Keratinocyte (primary cell): ENCODE measurements at regions not wholly inside any gene's neighbourhood (a gene's known extent, or its start where the extent isn't known, plus 50 kb on each side); places are given as distances from the start of the nearest gene placed in this dataset.

Source experiments
- DNase-seq: peaks from one replicate; pipeline ENCODE4 v3.0.0-alpha.2; 2011; ENCODE audit warnings: low read depth, missing footprints, low spot score
- FAIRE-seq: peaks from 2 replicates; lab custom pipeline; 2011; peaks lifted over from hg19 to GRCh38; lab: Jason Lieb, UNC
- H2AFZ ChIP-seq: 2 replicates; pipeline ENCODE4 v1.6.0; 2012; ENCODE audit warnings: low read length, control low read depth, inconsistent platforms; ENCODE audit not compliant: control insufficient read depth
- H3K27ac ChIP-seq: 2 replicates; pipeline ENCODE4 v1.5.1; 2011; ENCODE audit warnings: low read length; ENCODE audit not compliant: control insufficient read depth, insufficient read depth
- H3K27me3 ChIP-seq: 3 replicates; pipeline ENCODE4 v1.6.0; 2011; ENCODE audit warnings: low read length; ENCODE audit not compliant: control insufficient read depth, insufficient read depth; ENCODE audit errors: extremely low read depth
- H3K36me3 ChIP-seq, 2 experiments: 2 replicates in 1 of 2; 3 replicates in 1 of 2; pipeline ENCODE4 v1.5.1; 2011; ENCODE audit warnings: low read length in 2 of 2, mild to moderate bottlenecking in 1 of 2; ENCODE audit not compliant: control insufficient read depth in 2 of 2, insufficient read depth in 2 of 2; ENCODE audit errors: extremely low read depth in 1 of 2
- H3K4me1 ChIP-seq: 3 replicates; pipeline ENCODE4 v1.5.1; 2011; ENCODE audit warnings: low read length; ENCODE audit not compliant: control insufficient read depth, insufficient read depth; ENCODE audit errors: extremely low read depth
- H3K4me2 ChIP-seq: 3 replicates; pipeline ENCODE4 v1.6.0; 2011; ENCODE audit warnings: low read depth, low read length; ENCODE audit not compliant: control insufficient read depth, insufficient read depth; ENCODE audit errors: extremely low read depth
- H3K4me3 ChIP-seq, 3 experiments: fragments of 200-600 bp in 1 of 3; sonication (generic) in 1 of 3; 2 replicates in 2 of 3; 3 replicates in 1 of 3; pipeline ENCODE4 v1.5.1; 2011 to 2016; ENCODE audit warnings: low read length in 3 of 3, mild to moderate bottlenecking in 3 of 3, control low read depth in 2 of 3, inconsistent platforms in 1 of 3, low read depth in 1 of 3, mixed read lengths in 1 of 3, mixed run types in 1 of 3, moderate library complexity in 1 of 3; ENCODE audit not compliant: control insufficient read depth in 2 of 3, insufficient read depth in 2 of 3; ENCODE audit errors: extremely low read depth in 1 of 3
- H3K79me2 ChIP-seq: 2 replicates; pipeline ENCODE4 v1.6.0; 2012; ENCODE audit warnings: low read length; ENCODE audit not compliant: control insufficient read depth, insufficient read depth
- H3K9ac ChIP-seq: 3 replicates; pipeline ENCODE4 v1.6.0; 2011; ENCODE audit warnings: low read length; ENCODE audit not compliant: control insufficient read depth, insufficient read depth; ENCODE audit errors: extremely low read depth
- H3K9me1 ChIP-seq: 3 replicates; pipeline ENCODE4 v1.6.0; 2011; ENCODE audit warnings: low read length; ENCODE audit not compliant: control insufficient read depth, insufficient read depth; ENCODE audit errors: extremely low read depth
- H3K9me3 ChIP-seq: 2 replicates; pipeline ENCODE4 v1.5.1; 2012; ENCODE audit warnings: low read depth, low read length; ENCODE audit not compliant: control insufficient read depth
- H4K20me1 ChIP-seq: 3 replicates; pipeline ENCODE4 v1.6.0; 2011; ENCODE audit warnings: low read length; ENCODE audit not compliant: control insufficient read depth, insufficient read depth; ENCODE audit errors: extremely low read depth
- CTCF ChIP-seq, 3 experiments: IDR thresholded peaks in 1 of 3; conservative IDR thresholded peaks in 1 of 3; optimal IDR thresholded peaks in 1 of 3; 2 replicates in 2 of 3; 3 replicates in 1 of 3; pipeline versions ENCODE3 to v1.5.1; 2011; ENCODE audit warnings: low read length in 3 of 3, mild to moderate bottlenecking in 3 of 3, moderate library complexity in 2 of 3, control low read depth in 1 of 3, inconsistent platforms in 1 of 3; ENCODE audit not compliant: insufficient read depth in 2 of 3; ENCODE audit errors: extremely low read depth in 1 of 3
- EZH2 ChIP-seq: IDR thresholded peaks from one replicate; pipeline ENCODE4 v1.6.1; 2012; ENCODE audit warnings: inconsistent platforms, mild to moderate bottlenecking, low read length, moderate library complexity
- dilution Hi-C: fragments of 300-500 bp; cut with MboI; formaldehyde crosslinking; loops from one replicate; pipeline ENCODE4 v1.7.0; 2020; ENCODE audit warnings: low sequenced_read_pairs; ENCODE audit not compliant: extremely low pct_ligation_motif_present

GRCh38 chr1:209455145-209455544 is 128.4 kb upstream of the CAMK1G start:
- Histone ChIP-seq H3K79me2 (no peaks in the 10 kb centered on the region), H2AFZ (no peak overlapping the region), H3K9me3 (no peaks in the 10 kb centered on the region), H4K20me1 (no peaks in the 10 kb centered on the region), H3K36me3 (no peaks in the 10 kb centered on the region), H3K9ac (no peak overlapping the region), H3K27me3 (no peaks in the 10 kb centered on the region), H3K9me1 (no peaks in the 10 kb centered on the region), H3K4me2 (no peak overlapping the region), H3K4me1 (no peaks in the 10 kb centered on the region), H3K4me3 (no peak overlapping the region), H3K27ac (no peak overlapping the region)
- FAIRE-seq (peak; percentile 39), DNase-seq (no peak)
- no peak for TF ChIP-seq EZH2
- TF ChIP-seq CTCF (optimal IDR thresholded peaks at IDR 0.05 in 1 of 3, IDR thresholded peaks at IDR 0.05 in 1 of 3, conservative IDR thresholded peaks at IDR 0.05 in 1 of 3; ENCODE audit: extremely low read depth in 1 of 3, insufficient read depth in 2 of 3, low read length in 3 of 3): no peak
- dilution Hi-C loops: no loop called here

- dilution Hi-C loops: no loop called here
- no peak for TF ChIP-seq EZH2
- TF ChIP-seq CTCF (optimal IDR thresholded peaks at IDR 0.05 in 1 of 3, IDR thresholded peaks at IDR 0.05 in 1 of 3, conservative IDR thresholded peaks at IDR 0.05 in 1 of 3; ENCODE audit: extremely low read depth in 1 of 3, insufficient read depth in 2 of 3, low read length in 3 of 3): no peak
Measured at GRCh38 chr1:209455661-209456358, 127.7 kb upstream of the CAMK1G start.

More at GRCh38 chr1:209455661-209456358, 127.7 kb upstream of the CAMK1G start:
- Histone ChIP-seq H3K9me1 (no peaks in the 10 kb centered on the region), H3K4me2 (no peak overlapping the region), H3K4me1 (no peaks in the 10 kb centered on the region), H3K9ac (no peak overlapping the region), H3K9me3 (no peaks in the 10 kb centered on the region), H3K27ac (no peak overlapping the region), H3K79me2 (no peaks in the 10 kb centered on the region), H3K27me3 (no peaks in the 10 kb centered on the region), H4K20me1 (no peaks in the 10 kb centered on the region), H2AFZ (no peak overlapping the region), H3K36me3 (no peaks in the 10 kb centered on the region), H3K4me3 (no peak overlapping the region)
- DNase-seq (no peak), FAIRE-seq (no peak)
